Middle frontal gyrus (tissue), 1 donor: ENCODE measurements at regions not wholly inside any gene's neighbourhood (a gene's known extent, or its start where the extent isn't known, plus 50 kb on each side); places are given as distances from the start of the nearest gene placed in this dataset.
A peak's percentile ranks its signal among the peaks of the same experiment; 100 is the strongest.
"Not testable (repeated sequence)": the region's sequence is repeated elsewhere in the genome, so short reads cannot be mapped to it uniquely, and the experiment has no call there.

ENCODE experiments used
- DNase-seq: peaks from one replicate; pipeline ENCODE4 v3.0.0-alpha.2; 2015; ENCODE audit warnings: low spot score; ENCODE audit errors: extremely low spot score

DNA sequence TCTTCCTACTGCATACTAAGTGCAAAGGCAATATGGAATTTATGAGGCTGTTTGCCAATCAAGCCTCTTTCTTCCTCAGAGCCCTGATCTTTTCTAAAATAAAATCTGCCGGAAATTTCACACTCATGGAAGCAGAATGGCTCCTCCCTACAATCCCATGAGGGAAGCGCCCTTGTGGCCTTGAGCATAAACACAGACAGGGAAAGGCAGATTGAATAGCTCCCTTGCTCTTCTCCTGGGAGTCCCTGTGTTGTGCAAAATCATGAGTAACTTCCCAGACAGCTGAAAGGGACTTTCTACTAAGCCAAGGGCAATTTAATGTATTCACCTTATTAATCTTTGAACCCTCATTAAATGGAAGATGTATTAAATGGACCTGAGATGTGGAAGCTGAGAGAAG is 226.1 kb upstream of the PIK3R1 start:
- DNase-seq, result no peak

DNA sequence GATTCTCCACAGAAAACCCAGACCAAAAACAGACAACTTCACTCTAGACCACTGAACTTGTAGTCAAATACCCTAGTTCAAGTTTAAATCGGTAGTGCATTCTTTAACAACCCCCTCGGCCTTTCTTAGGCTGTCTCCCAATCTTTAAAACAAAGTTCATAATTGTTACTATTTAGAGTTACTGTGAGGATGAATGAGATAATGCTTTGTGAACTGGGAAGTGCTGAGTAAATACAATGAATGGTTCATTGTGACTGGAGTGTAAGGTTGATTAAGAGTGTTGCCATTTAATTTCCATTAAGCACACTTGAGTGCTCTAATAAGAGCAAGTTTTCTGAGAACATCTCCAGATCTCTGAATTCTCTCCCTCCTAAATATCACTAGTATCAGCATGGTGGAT is 228.8 kb upstream of the PIK3R1 start:
- DNase-seq, result no peak

DNA sequence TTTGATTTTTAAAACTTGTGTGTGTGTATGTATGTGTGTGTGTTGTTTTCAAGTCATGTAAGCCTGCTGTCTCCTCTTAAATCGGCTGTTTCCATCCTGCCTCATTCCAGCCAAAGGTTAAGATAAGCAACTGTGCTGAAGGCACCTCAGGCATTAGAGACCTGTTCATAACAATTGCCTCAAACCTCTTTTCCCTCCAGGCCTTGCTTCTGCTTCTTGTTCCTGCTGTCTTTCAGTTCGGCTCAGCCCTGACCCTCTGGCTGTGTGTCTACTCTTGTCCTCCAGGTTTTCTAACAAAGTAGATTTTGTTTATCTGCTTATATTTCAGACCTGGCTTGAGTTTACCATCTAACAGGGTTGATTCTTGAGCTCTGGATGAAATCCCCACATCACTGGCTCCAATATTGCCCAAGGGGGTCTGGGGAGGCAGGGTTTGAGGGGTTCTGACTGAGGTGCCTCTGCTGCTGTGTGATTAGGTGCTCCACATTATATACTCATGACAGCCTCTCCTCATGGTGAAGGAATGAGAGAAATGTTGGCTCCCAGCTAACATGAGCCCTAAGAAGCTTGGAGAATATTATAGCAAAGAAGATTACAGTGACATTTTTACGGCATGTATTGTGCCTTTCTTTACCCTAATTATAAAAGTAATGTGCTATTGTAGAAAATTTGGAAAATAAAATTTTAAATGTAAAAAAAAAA is 229.7 kb upstream of the PIK3R1 start:
- no peak for DNase-seq

DNA sequence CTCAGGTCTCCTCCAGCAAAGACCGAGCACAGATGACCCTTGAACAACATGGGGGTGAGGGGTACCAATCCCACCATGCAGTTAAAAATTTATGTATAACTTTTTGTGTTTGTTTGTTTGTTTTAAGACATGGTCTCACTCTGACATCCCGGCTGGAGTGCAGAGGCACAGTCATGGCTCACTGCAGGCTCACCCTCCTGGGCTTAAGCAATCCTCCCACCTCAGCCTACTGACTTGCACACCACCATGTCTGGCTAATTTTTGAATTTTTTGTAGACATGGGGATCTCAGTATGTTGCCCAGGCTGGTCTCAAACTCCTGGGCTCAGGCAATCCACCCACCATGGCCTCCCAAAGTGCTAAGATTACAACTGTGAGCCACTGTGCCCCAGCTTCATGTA is 231.0 kb upstream of the PIK3R1 start:
- no peak for DNase-seq

DNA sequence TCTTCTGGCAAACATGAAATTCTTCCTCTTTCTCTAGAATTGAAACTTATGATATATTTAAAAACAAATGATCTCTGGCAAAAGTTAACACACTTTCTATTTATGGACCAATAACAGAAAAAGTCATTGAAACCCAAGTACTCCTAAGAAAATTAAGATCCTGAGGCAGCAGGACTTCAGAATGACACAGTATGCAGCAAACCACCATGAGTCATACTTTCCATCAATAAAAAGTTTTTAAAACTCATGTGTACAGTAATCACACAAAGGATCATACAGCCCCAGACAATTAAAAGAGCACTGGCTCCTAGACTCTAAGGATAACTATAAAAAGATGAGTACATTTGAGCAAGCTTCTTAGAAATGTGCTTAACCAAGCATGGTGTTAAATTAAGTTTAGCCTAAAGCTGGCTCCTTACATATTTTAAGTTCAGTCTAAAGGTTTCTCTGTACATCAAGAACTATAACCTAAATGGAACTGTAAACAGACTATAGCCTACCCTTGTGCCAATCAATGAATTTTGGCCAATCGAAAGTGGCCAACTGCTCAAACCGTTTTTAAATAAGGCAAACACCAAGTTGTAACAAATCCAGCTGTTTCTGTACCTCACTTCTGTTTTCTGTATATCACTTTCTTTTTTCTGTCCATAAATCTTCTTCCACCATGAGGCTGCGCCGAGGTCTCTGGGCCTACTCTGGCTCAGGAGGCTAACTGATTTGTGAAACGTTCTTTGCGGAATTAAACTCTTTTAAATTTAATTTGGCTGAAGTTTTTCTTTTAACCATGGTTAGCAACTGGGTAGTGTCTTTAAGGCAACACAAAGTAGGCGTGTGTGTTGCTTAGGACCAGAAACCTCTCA is 232.1 kb upstream of the PIK3R1 start:
- DNase-seq, result no peak

DNA sequence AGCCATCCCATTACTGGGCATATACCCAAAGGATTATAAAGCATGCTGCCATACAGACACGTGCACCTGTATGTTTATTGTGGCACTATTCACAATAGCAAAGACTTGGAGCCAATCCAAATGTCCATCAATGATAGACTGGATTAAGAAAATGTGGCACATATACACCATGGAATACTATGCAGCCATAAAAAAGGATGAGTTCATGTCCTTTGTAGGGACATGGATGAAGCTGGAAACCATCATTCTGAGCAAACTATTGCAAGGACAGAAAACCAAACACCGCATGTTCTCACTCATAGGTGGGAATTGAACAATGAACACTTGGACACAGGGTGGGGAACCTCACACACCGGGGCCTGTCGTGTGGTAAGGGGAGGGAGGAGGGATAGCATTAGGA is 233.4 kb upstream of the PIK3R1 start:
- not testable (repeated sequence) for DNase-seq

DNA sequence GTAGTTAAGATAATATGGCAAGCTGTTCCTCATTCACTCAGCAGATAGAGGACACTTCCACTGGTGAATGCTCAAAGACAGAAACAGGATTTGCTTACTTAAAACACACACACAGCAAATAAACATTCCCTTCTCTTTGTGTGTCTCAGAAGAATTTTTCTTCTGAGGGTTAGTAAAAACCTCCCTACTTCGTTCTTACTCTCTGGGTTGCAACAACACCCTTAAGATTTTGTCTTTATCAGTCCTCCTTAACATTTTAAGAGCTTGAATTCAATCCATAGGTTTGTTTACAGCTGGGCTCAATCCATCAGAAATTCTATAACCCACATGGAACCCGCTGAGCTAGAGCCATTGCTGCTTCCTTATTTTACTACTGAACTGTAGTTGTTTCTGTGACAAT is 237.4 kb upstream of the PIK3R1 start:
- no peak for DNase-seq

DNA sequence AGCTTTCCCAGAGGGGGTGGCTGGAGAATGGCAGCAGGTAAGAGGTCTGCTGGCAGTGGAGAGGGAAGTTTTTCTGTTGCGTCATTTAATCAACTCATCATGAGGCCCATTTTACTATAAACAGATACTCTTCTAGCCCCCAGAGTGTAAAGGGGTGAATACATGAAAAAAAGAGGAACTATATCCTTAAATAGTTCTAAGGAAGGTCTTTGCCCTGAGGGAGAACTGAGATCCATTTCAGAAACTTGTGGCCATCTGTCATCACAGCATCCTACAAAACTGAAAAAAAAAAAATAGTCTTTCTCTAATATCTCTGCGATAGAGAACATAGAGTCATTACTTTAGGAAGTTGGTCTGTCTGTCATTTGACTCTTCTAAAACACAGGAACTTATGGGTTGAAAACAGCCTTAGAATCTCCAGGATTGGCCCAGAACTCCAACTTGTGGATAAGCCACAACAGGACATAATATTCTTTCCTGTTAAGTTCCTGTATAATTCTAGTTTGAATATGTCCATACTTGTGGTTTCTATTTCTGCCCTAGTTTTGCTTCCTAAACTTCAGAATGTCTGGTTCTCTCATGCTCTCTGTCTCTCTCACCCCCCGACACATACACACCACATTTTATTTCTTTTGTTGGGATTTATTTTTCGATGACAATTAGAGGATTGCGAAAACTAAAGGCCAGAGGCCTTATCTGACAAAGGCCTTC is 238.5 kb upstream of the PIK3R1 start:
- DNase-seq, result no peak

DNA sequence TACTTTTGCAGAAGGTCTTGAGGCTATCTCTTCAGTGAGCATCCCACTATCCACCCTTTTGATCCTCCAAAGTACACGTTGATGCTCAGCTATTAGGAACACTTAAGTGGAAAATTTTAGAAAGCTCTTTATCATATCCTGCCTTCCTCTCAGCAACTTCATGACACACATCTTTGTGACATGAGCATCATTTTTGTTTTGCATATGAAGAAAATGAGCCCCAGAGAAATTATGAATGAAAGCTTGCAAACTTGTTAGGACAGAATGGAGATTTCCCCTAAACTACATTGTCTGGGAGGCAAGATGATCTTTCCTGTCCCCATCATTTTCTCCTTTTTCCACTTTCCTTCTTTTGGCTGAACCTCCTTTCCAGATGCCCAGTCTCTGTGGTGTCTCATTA is 239.4 kb upstream of the PIK3R1 start:
- DNase-seq, result no peak

DNA sequence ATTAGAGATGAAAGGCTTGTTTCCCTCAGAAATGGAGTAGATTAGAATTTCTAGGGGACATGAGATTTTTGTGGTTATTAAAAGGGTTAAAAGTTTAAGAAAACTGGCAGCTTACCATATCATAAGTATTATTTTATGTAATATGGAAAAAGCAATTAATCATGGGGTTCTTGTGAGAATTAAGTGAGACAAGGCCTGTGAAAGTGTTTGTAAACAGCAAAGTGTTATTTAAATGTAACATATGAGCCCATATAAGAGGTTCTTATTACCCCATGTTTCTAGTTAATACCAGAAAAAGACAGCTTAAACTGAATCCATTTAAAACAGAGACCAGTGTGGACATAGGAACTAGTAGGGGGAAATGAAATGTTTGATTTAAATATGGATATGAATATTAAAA is 241.1 kb upstream of the PIK3R1 start:
- no peak for DNase-seq

DNA sequence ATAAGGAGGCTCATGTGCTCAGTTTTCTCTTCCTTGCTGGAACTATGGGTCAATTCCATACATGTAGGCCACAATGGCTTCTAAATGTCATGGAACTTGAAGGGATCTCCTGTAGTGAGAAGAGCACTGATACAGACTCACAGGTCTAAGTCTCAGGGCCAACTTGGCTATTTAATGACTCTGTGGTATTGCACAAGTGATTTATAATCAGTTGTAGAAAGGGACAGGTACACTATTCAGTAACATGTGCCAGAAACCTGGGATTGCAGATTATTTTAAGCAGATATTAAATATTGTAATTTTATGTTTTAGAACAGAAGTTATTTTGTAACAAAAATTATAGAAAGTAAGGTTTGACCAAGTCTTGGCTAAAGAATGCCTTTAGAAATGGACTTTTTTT is 241.5 kb upstream of the PIK3R1 start:
- no peak for DNase-seq

DNA sequence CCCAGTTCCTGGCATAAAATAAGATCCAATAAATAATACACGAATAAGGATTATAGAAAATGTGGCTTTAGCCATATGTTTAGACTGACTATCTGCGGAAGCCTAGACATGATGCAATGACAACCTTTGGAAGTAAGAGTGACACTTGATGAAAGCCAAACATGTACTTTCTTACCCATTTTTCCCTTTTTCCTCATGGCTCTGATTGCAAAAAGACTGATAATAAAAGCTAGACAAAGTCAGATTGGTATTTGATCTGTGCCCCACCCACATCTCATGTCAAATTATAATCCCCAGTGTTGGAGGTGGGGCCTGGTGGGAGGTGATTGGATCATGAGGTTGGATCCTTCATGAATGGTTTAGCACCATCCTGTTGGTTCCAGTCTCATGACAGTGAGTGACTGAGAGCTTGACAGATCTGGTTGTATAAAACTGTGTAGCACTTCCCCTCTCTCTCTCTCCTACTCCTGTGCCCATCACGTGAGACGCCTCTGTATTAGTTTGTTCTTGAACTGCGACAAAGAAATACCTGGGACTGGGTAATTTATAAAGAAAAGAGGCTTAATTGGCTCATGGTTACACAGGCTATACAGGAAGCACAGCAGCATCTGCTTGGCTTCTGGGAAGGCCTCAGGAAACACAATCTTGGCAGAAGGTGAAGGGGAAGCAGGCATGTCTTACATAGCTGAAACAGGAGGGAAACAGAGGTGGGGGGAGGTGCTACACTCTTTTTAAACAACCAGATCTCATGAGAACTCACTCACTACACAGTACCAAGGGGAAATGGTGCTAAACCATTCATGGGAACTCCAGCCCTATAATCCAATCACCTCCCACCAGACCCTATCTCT is 243.4 kb upstream of the PIK3R1 start:
- DNase-seq, result no peak

DNA sequence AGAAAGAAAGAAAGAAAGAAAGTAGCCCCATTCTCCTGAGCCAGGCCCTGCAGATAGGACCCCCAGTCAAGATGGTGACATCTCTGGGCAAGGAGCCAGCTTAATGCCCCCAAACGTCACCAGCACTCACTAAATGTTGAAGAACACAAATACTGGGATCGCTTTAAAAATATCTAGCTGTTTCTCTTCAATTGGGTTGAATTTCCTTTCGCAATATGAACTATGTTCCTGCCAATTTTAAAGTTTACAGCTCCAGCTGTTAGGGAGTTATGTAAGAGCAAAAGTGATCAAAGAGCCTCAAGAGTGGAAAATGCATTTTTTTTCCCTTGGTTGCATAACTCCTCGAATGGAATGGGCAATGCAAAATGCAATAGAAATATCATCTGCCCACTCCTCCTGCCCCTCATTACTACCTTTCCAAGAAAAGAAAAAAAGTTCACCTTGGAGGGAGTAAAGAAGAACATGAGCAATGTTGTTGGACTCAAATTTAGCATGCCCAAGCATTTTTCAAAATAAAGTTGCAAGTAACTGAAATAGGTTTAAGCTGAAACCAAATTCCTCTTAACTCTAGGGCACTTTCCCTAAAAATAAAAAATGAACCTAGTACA is 244.2 kb upstream of the PIK3R1 start:
- peak; percentile 54 for DNase-seq

DNA sequence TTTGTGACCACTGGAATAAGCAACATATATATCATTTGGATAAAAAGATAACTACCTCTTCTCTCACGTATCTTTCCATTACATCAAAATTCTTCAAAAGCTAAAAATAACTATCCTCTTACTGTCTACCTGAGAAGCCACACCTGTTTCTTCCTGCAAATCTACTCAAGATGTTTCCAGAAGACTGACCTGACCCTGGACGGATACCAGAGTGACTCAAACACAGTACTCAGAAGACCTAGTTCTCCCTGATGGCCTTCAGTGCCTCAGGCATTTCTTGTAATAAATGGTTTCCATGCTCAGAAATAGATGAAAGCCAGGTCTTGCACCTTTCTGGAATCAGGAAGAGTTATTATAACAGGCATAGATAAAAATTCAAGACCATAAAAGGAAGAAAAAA is 245.9 kb upstream of the PIK3R1 start:
- no peak for DNase-seq

DNA sequence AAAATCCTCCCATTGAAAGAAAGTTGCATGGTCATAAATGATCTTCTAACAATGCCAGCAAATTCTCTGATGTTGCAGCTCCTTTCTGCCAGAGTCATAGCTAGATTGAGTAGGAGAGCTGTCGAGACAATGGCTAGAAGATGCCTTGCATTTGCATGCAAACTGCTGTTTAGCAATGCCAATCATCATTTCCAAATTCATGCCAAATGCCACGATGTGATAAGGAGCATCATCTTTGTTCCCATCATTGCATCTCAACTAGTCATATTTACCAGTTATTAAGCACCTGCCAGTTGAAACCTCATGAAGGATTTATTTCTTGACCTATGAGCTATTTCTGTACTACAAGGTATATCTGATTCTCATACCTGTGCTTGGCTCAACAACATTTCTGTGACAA is 246.4 kb upstream of the PIK3R1 start:
- no peak for DNase-seq

DNA sequence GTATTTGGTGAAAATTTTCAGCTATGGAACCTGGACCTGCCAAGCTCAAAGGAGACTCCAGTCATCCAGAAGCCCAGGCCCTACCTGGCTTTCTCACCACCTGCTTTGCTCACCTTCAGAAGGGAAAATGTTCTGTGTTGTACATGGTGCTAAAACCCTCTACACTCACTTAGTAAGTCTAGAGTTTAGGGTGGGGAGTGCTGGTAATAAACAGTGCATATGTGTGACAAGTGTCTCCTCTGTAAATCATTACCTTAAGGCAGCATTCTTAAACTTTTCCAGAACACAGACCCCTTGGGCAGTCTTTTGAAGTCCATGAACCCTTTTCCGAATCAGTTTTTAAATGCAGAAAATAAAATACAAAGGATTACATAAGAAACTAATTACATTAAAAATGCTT is 248.8 kb upstream of the PIK3R1 start:
- DNase-seq, result no peak

DNA sequence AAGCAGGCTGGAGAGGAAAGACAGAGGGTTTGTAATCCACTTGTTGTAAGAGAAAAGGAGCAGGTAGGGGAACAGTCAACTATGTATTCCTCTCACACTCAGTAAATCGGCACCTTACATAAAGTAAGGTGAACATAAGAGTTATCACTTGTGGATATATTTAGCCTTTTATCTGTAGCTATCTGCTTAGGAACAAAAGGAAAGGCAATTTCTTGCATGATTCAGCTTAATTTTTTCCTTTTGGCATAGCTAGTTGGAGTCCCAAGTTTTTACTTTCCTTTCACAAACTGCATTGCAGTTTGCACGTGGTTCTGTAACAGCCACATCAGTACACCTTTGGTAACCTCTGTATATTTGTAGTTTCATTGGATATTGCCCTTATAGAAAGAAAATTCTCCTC is 250.9 kb upstream of the PIK3R1 start:
- DNase-seq, result no peak

DNA sequence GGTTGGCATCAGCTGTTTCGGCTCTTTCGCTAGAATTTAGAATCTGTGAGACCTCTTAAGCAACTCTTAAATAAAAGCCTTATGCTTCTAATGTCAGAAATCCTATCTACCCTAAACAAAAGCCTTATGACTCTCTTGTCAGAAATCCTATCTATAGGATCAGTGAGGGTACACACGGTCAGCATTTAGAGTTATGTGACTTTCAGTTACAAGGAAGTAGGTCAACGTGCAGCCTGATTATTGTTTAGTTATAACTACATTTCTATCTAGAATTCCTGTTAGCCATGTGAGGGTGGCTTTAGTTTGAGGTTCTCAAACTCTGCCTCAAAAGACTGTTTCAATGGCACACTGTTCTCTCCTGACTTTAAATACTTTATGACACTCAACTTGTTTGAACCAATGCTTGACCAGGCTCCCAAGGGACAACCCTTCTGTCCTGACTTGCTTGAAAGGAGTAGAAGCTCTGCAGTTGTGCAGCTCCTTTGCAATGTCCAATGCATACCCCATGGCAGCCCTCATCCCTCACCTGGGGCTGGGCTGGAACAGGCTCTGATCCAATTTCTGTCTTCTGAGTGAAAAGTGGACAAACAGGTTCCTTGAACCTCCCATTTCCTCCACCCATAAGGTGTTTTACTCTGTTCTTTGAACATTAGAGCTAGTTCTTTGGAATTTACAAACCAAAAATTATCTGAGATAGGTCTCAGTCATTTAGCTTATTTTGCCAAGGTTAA is 251.6 kb upstream of the PIK3R1 start:
- DNase-seq, result no peak

DNA sequence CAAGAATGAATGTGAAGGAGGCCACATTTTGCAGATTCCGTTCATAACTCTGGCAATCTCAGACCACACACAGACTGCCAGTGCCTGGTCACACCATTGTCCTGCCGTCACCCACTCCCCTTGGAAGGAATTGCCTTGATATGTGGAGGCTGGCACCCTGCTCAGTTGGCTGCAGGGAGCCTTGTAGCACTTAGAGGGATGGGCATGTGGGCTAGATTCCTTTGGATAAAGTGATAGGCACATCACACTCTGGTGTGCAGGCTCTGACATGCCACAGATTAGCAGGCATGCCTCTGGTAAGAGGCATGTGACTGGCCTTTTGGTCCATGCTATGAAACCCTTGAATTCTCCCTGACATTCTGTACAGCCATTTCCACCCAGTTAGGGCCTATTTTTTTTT is 254.6 kb upstream of the PIK3R1 start:
- DNase-seq, result no peak

DNA sequence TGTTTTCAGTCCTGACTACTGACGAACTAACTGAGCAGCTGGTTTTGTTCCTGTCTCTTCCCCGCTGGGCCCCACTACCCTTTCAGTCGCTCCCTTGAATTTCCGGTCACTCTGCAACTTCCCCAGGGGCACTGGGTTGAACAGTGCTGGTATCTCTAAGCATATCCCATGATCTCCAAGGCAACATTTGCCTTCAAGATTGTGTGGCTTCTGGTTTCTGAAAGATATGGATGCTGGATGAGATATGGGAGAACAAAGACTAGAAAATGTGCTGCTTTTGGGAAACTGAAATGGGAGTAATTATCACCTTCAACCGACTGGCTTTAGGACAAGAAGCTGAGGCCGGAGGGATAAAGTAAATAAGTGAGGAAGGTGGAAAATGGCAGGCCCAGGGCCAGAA is 258.2 kb upstream of the PIK3R1 start:
- DNase-seq, result no peak
